ENCODE measurements at regions not wholly inside any gene's neighbourhood (a gene's known extent, or its start where the extent isn't known, plus 50 kb on each side); places are given as distances from the start of the nearest gene placed in this dataset.

GRCh38 chr1:9183441-9183840 lies 51.1 kb upstream of the H6PD start:
- no peak for DNase-seq (ENCODE audit: low read depth in 1 of 2, low spot score in 2 of 2)
- H3K14ac ChIP-seq (ENCODE audit: insufficient read length), result no peak overlapping the region
- peak overlapping the region; percentile 21 for H3K4ac ChIP-seq (replicated peaks; ENCODE audit: insufficient read length, low read depth, low read length)
- H3K18ac ChIP-seq (ENCODE audit: extremely low read depth, low read length), result peak overlapping the region; percentile 87
- peak overlapping the region; percentile 54 to 87 (median 78) for H3K4me3 ChIP-seq (ENCODE audit: extremely low read depth in 1 of 4, insufficient read depth in 2 of 4, low read depth in 3 of 4, low read length in 4 of 4)
- H4K5ac ChIP-seq (ENCODE audit: insufficient read length, low read depth, low read length), result no peak overlapping the region
- peak overlapping the region; percentile 30; the same call in 1 of the 2 replicates for H2BK12ac ChIP-seq (ENCODE audit: low read depth, low read length)
- H4K91ac ChIP-seq (replicated peaks; ENCODE audit: insufficient read length, low read length), result peak overlapping the region; percentile 54
- H3K4me1 ChIP-seq (replicated peaks in 1 of 4; ENCODE audit: control insufficient read depth in 3 of 4, insufficient read depth in 4 of 4, low read length in 3 of 4), result peaks cover 4 to 14% (median 7%) of the 10 kb centered on the region in 4 experiments; a peak in 6 of 7 replicates
- peaks cover 0 to 4% (median 2%) of the 10 kb centered on the region in 4 experiments; a peak in 1 of 8 replicates for H3K36me3 ChIP-seq (ENCODE audit: control insufficient read depth in 2 of 4, insufficient read depth in 4 of 4, low read length in 3 of 4)
- no peak overlapping the region for H2BK120ac ChIP-seq (replicated peaks; ENCODE audit: low read depth, low read length)
- H2BK20ac ChIP-seq (ENCODE audit: low read length), result peak overlapping the region; percentile 18; the same call in 1 of the 2 replicates
- H2AK5ac ChIP-seq (ENCODE audit: low read depth, low read length), result no peak overlapping the region
- ChIA-PET CTCF (ENCODE audit: partially characterized antibody) (interaction anchor here (0.8 to 6.8 kb wide), 4 partner anchors 12 to 50 kb away, joined by 3 to 45 read pairs (median 4); no protein-coding TSS in a partner anchor), POLR2A (ENCODE audit: partially characterized antibody) (interaction anchor here (1.1 to 1.9 kb wide), 3 partner anchors 13 to 82 kb away, joined by 3 to 8 read pairs (median 3); no protein-coding TSS in a partner anchor)
- H3K79me1 ChIP-seq (ENCODE audit: low read depth, low read length), result peaks cover 15% of the 10 kb centered on the region
- no peak for TF ChIP-seq SP4 (IDR thresholded peaks at IDR 0.05; ENCODE audit: low read length)
- no peak for TF ChIP-seq HDAC6 (IDR thresholded peaks at IDR 0.05; ENCODE audit: low read depth, low read length)
- no peak for TF ChIP-seq RFX5 (IDR thresholded peaks at IDR 0.05; ENCODE audit: borderline replicate concordance, low read depth, low read length)
- TF ChIP-seq MAX (IDR thresholded peaks at IDR 0.05), result peak; percentile 29; the same call in 1 of the 2 replicates
- H3K4me2 ChIP-seq (ENCODE audit: insufficient read depth in 1 of 2, low read depth in 2 of 2, low read length in 2 of 2), result peak overlapping the region; percentile 64 to 97
- peaks cover 0 to 23% (median 12%) of the 10 kb centered on the region in 4 experiments; a peak in 5 of 7 replicates for H3K27me3 ChIP-seq (replicated peaks in 1 of 4; ENCODE audit: control insufficient read depth in 3 of 4, extremely low read depth in 1 of 4, insufficient read depth in 3 of 4, low read length in 3 of 4)
- 28% methylated on average over 24 of the region's 24 CpGs; no CpG with 5 or more reads in 1 of the 2 experiments for WGBS, 2 experiments (ENCODE audit: extremely low coverage in 1 of 2, insufficient coverage in 1 of 2, insufficient read length in 1 of 2, insufficient replicate concordance in 2 of 2, low coverage in 1 of 2, low lambda C conversion rate in 2 of 2, missing lambda C conversion rate in 1 of 2)
- H3K9me3 ChIP-seq (ENCODE audit: insufficient read depth in 2 of 2, low read depth in 1 of 2, low read length in 1 of 2), result 0 out of 4 replicates have a peak, but pooled peaks cover 0 to 4% of the 10 kb centered on the region in 2 experiments
- no peak overlapping the region for H2AFZ ChIP-seq (ENCODE audit: low read length)
- peak overlapping the region in 2 of 4 experiments; percentile 29 to 42; a peak in 3 of 7 replicates for H3K9ac ChIP-seq (replicated peaks in 1 of 4; ENCODE audit: extremely low read depth in 1 of 4, low read depth in 3 of 4, low read length in 3 of 4)
- no peak overlapping the region for H3K27ac ChIP-seq (ENCODE audit: low read depth, low read length)
- peaks cover 20% of the 10 kb centered on the region for H3K23me2 ChIP-seq (ENCODE audit: low read depth, low read length)
- H3K79me2 ChIP-seq (ENCODE audit: control insufficient read depth in 1 of 2, insufficient read depth in 2 of 2, low read length in 2 of 2), result peaks cover 5 to 30% of the 10 kb centered on the region in 2 experiments; a peak in 3 of 4 replicates
- H3K23ac ChIP-seq (ENCODE audit: insufficient read length), result no peak overlapping the region
- no peak overlapping the region for H4K8ac ChIP-seq (ENCODE audit: extremely low read depth, insufficient read depth, low read length)
- H4K20me1 ChIP-seq (replicated peaks in 1 of 2; ENCODE audit: control insufficient read depth in 1 of 2, insufficient read depth in 2 of 2, low read length in 2 of 2), result peaks cover 5 to 11% of the 10 kb centered on the region in 2 experiments
- no peak for FAIRE-seq
- no peak overlapping the region for H2BK5ac ChIP-seq (ENCODE audit: low read depth, low read length)
- H3K56ac ChIP-seq (replicated peaks; ENCODE audit: insufficient read length, low read depth, low read length), result peak overlapping the region; percentile 9
- peak overlapping the region; percentile 40; the same call in 1 of the 2 replicates for H2BK15ac ChIP-seq (ENCODE audit: low read length)

Data from H1 (cell line).